GM08714 (cell line): ENCODE measurements at regions not wholly inside any gene's neighbourhood (a gene's known extent, or its start where the extent isn't known, plus 50 kb on each side); places are given as distances from the start of the nearest gene placed in this dataset.

Experiments
- H3K4me3 ChIP-seq: fragments of 200-500 bp; sonication (Bioruptor generic); 2 replicates; pipeline ENCODE4 v1.5.1; 2014; ENCODE audit warnings: mild to moderate bottlenecking, low read length, inconsistent platforms
- ZNF274 ChIP-seq: IDR thresholded peaks from 2 replicates; pipeline ENCODE4 v1.6.1; 2012; ENCODE audit warnings: mild to moderate bottlenecking, low read depth, low read length

DNA sequence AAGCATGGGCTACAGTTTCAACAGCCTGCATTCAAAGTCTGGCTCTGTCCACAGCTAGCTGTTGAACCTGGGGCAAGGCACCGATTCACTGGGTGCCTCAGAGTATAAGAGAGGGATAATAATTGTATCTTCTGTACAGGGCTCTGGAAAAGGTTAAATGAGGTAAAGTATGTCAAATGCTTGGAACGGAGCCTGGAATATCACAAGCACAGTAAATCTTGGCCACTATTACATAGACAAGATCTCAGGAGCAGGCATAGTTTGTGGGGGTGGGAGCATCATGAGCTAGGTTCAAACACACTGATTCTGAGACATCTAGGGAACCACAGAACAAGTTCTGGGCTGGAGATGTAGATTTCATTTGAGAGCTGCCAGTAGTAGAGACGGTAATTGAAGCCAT is 203.7 kb upstream of the NUDT4 start:
- H3K4me3 ChIP-seq = no peak overlapping the region
- no peak for TF ChIP-seq ZNF274

DNA sequence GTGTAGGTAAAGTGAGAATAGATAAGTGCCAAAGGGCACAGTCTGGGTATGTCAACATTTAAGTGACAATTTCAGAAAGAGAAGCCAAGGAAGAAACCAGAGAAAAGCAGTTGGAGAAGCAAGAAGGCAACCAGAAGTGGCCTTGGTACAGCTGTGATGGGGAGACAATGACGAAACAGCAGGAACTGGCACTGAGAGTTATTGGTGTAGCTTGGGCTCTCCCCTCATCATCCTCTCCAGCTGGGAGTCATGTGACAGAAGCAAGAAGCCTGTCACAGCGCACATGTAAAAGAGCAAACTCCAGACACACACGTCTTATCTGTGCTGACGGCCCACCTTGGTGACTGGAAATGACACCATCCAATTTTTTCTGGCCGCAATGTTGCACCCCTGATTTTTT is 203.3 kb upstream of the NUDT4 start:
- TF ChIP-seq ZNF274 = no peak
- H3K4me3 ChIP-seq = no peak overlapping the region

DNA sequence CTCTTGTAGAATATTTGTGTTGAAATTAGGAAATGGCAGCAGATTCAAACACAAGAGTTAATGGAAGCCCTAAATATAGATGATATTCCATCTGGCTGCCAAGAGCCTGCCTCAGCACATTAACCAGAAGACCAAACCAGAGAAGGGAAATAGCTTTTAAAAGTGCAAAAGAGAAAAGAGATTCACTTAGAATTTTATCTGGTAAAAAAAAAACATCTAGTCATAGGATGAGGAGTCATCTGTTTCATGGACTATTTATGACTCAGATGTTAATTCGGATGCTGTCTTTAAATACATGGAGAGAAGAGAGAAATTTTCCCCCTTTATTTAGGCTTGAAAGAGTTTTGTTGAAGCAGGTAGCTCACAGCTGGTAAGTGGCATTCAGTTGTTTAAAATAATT is 201.6 kb upstream of the NUDT4 start:
- H3K4me3 ChIP-seq = no peak overlapping the region
- no peak for TF ChIP-seq ZNF274

DNA sequence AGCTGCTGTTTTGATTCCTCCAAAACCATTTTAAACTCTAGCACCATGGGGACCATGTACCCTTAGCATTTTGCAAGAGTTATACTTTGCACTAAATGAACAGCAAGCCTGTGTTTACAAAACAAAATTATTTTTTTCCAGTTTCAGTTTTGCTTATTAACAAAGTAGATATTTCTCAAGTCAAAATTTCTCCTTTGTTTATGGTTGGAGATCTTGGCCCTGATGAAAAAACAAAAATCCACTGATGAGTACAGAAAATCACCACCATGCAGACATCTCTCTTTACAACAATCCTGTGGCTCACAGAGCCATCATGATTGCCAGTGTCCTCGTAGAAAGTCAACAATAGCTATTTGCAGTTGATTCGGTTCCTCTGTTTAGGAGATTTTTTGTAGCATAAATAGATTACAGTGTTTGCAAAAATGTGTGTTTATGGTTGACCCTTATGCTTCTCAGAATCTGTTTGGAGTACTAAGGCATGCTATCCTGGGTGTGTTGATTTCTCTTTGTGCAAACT is 201.1 kb upstream of the NUDT4 start:
- no peak overlapping the region for H3K4me3 ChIP-seq
- no peak for TF ChIP-seq ZNF274

DNA sequence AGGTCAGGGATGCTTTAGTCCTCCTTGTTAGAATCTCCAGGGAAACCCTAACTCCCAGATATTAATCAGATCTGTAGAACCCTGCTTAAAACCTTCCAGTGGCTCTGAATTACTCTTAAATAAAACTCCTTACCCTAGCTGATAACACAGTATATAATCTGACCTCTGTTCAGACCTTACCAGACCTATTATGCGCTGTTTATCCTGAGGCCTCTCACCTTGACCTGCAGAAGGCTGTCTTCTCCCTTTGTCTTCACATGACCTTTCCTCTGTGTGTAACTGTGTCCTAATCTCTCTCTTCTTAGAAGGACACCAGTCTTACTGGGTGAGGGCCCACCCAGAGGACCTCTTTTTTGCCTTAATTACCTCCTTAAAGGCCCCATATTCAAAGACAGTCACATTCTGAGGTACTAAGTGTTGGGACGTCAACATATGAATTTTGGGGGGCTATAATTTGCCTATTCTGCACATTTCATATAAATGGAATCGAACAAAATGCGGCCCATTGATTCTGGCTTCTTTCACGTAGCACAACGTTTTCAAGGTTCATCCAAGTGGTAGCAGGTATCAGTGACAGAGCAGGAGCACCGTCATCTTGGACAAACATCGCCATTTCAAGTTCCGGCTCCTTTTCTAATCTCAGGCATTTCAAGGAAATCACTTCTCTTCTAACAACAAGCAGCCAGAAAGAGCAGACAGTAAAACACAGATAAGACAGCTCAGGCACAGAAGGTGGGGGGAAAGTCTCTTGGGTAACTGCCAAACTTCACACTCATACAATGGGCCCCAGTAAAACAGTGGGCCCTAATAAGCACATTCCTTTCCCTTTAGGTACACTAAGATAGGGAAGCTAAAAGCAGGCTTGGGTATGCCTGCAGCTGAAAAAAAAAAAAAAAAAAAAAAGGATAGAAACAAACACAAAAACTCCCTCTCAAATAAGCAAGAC is 200.2 kb upstream of the NUDT4 start:
- TF ChIP-seq ZNF274 = no peak
- no peak overlapping the region for H3K4me3 ChIP-seq

DNA sequence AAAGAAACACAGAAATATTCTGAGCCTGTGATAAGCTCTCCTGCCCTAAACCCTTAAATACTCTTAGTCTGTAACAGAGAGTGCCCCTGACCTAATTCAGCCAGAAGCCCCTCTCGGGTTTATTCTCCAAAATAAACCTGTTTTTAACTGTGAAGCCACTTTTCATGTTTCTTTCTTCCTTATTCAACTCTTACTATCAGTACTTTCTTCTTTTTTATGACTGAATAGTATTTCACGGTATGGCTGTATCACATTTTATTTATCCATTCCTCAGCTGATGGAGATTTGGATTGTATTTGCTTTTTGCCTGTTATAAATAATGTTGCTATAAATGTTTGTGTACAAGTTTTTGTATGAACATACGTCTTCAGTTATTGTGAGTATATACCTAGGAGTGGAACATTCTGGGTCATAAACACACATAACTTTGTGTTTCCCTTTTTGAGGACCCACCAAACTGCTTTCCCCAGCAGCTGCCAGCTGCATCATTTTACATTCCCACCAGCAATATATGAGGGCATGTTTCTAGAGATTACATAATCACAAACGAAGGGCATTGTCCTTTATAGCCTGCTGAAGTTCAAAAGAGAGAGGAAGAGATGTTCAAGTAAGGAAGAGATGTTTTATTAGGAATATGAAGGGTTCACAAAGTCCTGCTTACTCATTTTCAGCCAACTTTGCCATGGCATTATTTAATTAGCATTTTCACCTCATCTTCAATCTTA is 199.4 kb upstream of the NUDT4 start:
- TF ChIP-seq ZNF274 = no peak
- H3K4me3 ChIP-seq = no peak overlapping the region

DNA sequence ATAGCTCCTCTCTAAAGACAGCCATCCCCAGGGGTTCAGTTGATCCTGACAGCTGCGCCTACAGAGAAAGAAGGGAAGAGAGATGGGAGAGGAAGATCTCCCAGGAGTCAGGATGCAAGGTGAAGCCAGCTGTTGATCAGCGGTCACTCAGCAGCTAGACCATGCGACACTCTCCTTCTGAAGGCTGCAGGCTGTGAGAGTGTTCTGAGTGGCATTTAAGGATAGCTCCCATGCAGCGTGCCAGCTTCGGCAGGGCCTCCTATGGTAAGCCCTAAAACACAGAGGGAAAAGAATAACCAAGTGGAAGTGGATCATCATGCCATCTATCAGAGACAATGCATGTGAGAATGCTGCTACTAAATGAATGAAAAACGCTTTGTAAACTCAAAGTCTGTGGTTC is 197.9 kb upstream of the NUDT4 start:
- H3K4me3 ChIP-seq = no peak overlapping the region
- TF ChIP-seq ZNF274 = no peak

DNA sequence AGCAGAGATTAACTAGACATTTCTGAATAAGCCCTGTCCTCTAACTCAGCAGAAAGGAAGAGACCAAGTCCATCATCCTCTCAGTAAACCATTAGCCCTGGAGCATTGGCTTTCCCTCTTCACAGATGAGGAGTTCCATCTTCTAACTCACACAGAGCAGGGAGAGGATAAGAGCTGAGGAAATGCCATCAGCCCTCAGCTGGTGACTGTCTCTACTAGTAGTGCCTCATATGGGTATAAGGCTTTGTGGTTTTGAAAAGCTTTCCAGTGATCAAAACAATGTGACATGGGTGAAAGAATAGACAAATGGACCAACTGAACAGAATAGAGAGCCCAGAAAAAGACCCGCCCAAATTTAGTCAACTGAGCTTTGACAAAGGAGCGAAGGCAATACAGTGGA is 197.2 kb upstream of the NUDT4 start:
- no peak for TF ChIP-seq ZNF274
- H3K4me3 ChIP-seq = no peak overlapping the region

DNA sequence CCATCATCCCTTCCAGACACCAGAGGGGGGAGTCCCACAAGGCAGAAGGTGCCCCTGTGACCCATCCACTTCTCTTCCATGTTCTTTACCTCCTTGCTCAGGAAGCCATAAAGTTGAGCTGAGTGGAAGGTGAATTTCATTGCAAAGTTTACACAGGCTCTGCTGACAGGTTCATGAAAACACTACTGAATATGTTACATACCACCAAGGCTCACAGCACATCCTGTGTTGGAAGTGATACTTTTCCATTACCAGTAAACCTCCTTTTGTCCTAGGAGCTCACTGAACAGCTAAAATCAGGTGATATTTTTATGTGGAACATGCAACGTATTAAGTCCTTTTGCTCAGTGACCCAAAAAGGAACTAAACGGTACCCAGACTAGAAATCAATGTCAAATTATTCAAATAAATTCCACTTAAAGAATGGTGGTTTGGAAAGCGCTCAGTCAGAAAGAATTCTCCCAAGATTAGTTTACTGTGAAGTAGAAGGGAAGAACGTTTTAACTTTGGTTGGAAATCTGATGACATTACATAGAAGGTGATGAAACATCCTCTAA is 196.2 kb upstream of the NUDT4 start:
- TF ChIP-seq ZNF274 = no peak
- no peak overlapping the region for H3K4me3 ChIP-seq

DNA sequence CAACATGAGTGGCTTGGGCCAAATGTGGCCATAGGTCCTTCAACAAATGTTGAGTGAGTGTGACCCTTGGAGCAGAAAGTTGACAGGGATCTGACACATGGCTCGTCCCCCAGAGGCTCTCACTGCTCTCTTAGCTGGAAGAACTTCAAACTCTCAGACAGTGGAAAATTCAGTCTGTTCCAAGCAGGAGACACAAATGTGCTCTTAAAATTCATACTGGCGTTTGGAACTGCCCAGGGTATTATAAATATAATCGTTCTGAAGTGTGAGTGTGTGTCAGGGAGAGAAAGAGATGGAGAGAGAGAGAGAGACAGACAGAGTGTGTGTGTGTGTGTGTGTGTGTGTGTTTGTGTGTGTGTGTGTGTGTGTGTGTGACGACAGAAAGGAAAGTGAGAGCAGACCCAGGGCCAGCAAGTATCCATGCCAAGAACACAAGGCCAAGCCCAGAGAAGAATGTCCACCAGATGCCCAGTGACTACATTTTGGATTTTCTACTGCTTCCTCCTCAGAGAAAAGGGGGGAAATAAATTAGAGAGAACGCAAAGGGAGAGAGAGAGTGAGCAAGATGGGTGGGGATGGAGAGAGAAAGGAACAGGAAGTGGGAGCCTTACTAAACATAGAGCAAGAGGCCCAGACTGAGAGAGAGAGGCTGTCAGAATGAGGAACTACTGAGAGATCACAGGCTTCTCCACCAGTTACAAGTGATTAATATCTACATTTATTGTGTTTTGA is 193.6 kb upstream of the NUDT4 start:
- peak overlapping the region; percentile 35; the same call in 1 of the 2 replicates for H3K4me3 ChIP-seq
- TF ChIP-seq ZNF274 = no peak

DNA sequence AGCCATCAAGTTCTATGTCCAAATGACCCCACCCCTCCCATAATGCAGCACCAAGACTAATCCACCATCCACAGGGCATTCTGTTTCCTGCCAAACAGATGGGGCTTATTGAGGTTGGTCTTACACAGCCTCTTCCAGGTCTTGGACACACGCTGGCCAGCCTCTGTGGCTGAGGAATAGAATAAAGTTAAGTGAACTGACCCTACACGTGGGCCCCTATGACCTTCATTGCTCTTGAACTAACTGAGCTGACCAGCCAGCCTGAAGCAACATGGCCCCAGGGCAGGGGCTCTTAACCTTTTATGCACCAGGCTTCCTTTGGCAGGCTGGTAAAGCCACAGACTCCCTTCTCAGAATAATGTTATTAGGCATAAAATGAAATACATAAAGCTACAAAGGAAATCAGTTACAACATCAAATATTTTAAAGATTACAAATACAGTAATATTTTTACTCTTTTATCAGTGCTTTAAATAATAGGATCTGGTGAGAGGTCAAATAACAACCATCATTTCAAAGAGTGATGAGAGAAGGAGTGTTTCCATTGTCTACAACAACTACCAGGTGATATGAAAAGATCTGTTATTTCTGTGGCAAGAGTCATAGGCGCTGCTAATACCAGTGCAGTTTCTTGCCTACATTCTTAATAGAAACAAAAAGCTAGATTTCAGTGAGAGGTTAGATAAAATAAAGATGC is 192.9 kb upstream of the NUDT4 start:
- TF ChIP-seq ZNF274 = no peak
- peak overlapping the region; percentile 35; the same call in 1 of the 2 replicates for H3K4me3 ChIP-seq

DNA sequence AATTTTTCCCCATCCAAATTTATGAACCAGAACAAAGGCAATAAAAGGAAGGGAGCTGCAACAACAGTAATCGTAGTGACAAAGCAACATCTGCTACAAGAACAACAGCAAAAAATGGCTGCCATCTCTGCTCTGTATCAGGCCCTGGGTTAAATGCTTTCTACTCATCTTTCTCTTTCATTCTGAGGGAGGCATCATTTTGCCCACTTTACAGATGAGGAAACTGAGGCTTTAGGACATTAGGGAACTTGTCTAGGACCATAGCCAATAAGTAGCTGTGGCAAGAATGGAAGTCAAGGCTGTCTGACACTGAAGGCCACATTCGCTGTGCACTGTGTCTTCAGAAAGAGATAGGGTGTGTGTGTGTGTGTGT is 192.4 kb upstream of the NUDT4 start:
- TF ChIP-seq ZNF274 = no peak

DNA sequence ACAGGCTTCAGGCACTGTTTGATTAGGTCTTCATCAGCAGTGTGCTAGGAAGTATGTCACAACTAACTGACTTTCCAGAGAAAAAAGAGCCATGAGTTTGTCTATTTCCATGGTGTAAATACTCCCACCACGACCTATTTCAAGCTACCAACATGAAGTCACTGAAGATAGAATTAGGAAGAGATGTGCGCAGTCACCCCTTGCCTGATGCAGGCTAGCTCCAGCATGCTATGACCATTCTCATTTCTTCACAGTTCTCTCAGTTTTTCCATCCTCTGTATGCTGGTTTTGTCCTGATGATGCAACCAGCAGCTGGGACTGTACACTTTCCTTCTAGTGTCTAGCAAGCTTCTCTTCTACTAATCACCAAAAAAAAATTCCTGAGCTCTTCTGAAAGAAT is 191.6 kb upstream of the NUDT4 start:
- no peak for TF ChIP-seq ZNF274
- H3K4me3 ChIP-seq = no peak overlapping the region

More for the DNA sequence above, 192.4 kb upstream of the NUDT4 start:
- no peak overlapping the region for H3K4me3 ChIP-seq

DNA sequence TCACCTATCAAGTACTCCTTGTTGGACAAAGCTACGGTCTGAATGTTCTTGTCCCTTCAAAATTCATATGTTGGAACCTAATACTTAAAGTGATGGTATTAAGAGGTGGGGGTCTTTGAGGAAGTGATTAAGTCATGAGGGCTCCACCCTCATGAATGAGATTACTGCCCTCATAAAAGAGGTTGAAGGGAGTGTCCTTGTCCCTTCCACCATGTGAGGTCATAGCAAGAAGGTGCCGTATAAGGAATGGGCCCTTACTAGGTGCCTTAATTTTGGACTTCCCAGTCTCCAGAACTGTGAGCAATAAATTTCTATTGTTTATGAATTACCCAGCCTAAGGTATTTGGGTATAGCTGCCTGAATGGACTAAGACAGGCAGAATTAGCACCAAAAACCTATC is 191.1 kb upstream of the NUDT4 start:
- H3K4me3 ChIP-seq = no peak overlapping the region
- no peak for TF ChIP-seq ZNF274
